Endothelial cell of umbilical vein (primary cell): ENCODE measurements at regions not wholly inside any gene's neighbourhood (a gene's known extent, or its start where the extent isn't known, plus 50 kb on each side); places are given as distances from the start of the nearest gene placed in this dataset.

Source experiments
- BruUV-seq: library from RNA; stranded (reverse); fragments of 400-500 nt; replicated peaks from 2 replicates; lab custom pipeline; 2021; lab: Mats Ljungman, UMichigan
- CTCF ChIA-PET: fragments of 300-600, 350-600 bp; sonication (Branson Sonifier 250); formaldehyde crosslinking; loops from one replicate; lab custom pipeline; 2021; ENCODE audit warnings: antibody characterized with exemption, inconsistent platforms; lab: Charles Lee
- POLR2A ChIA-PET: fragments of 300-600, 350-600 bp; sonication (Branson Sonifier 250); formaldehyde crosslinking; loops from one replicate; lab custom pipeline; 2021; ENCODE audit warnings: antibody characterized with exemption, inconsistent platforms; lab: Charles Lee
- DNase-seq: peaks from one replicate; pipeline ENCODE4 v3.0.0-alpha.2; 2011; ENCODE audit warnings: low read depth, low spot score
- FAIRE-seq: peaks from 2 replicates; lab custom pipeline; 2011; peaks lifted over from hg19 to GRCh38; lab: Jason Lieb, UNC
- H2AFZ ChIP-seq: 2 replicates; pipeline ENCODE4 v1.6.0; 2012; ENCODE audit warnings: low read depth, low read length, control low read depth, inconsistent platforms
- H3K27ac ChIP-seq: 2 replicates; pipeline ENCODE4 v1.5.1; 2011; ENCODE audit warnings: low read depth, mild to moderate bottlenecking, control low read depth, low read length, moderate library complexity; ENCODE audit not compliant: insufficient read depth
- H3K27me3 ChIP-seq, 2 experiments: 2 replicates each; pipeline versions ENCODE4 v1.6.0 to v1.6.1; 2011; ENCODE audit warnings: low read length in 2 of 2, mixed read lengths in 1 of 2; ENCODE audit not compliant: control insufficient read depth in 2 of 2, insufficient read depth in 2 of 2
- H3K36me3 ChIP-seq, 2 experiments: 2 replicates in 1 of 2; 3 replicates in 1 of 2; pipeline ENCODE4 v1.5.1; 2011; ENCODE audit warnings: low read length in 2 of 2, mild to moderate bottlenecking in 1 of 2, moderate library complexity in 1 of 2; ENCODE audit not compliant: control insufficient read depth in 2 of 2, insufficient read depth in 2 of 2; ENCODE audit errors: extremely low read depth in 1 of 2
- H3K4me1 ChIP-seq: 3 replicates; pipeline ENCODE4 v1.5.1; 2011; ENCODE audit warnings: mild to moderate bottlenecking, low read length; ENCODE audit not compliant: control insufficient read depth, insufficient read depth; ENCODE audit errors: extremely low read depth
- H3K4me2 ChIP-seq: 2 replicates; pipeline ENCODE4 v1.6.1; 2011; ENCODE audit warnings: low read length, control low read depth, mixed read lengths; ENCODE audit not compliant: insufficient read depth
- H3K4me3 ChIP-seq, 3 experiments: fragments of 200-600 bp in 1 of 3; sonication (generic), shearing (Covaris generic) in 1 of 3; replicated peaks in 1 of 3; 2 replicates each; pipeline ENCODE4 v1.5.1; 2011 to 2016; ENCODE audit warnings: control low read depth in 3 of 3, low read length in 3 of 3, mild to moderate bottlenecking in 2 of 3, inconsistent platforms in 1 of 3, low read depth in 1 of 3, moderate library complexity in 1 of 3; ENCODE audit not compliant: insufficient read depth in 1 of 3
- H3K79me2 ChIP-seq: 2 replicates; pipeline ENCODE4 v1.6.0; 2012; ENCODE audit warnings: low read length, inconsistent platforms; ENCODE audit not compliant: control insufficient read depth, insufficient read depth
- H3K9ac ChIP-seq: replicated peaks from 2 replicates; pipeline ENCODE3; 2011; ENCODE audit warnings: low read length, control low read depth; ENCODE audit not compliant: insufficient read depth; ENCODE audit errors: extremely low read depth
- H3K9me1 ChIP-seq: replicated peaks from 3 replicates; pipeline ENCODE4 v1.6.0; 2011; ENCODE audit warnings: mild to moderate bottlenecking, low read length; ENCODE audit not compliant: control insufficient read depth, insufficient read depth; ENCODE audit errors: extremely low read depth
- H3K9me3 ChIP-seq: replicated peaks from 2 replicates; pipeline ENCODE4 v1.5.1; 2012; ENCODE audit warnings: low read length, inconsistent platforms; ENCODE audit not compliant: control insufficient read depth, insufficient read depth
- H4K20me1 ChIP-seq: replicated peaks from 2 replicates; pipeline ENCODE3; 2011; ENCODE audit warnings: mild to moderate bottlenecking, low read length; ENCODE audit not compliant: control insufficient read depth, insufficient read depth; ENCODE audit errors: extremely low read depth
- EZH2 ChIP-seq: IDR thresholded peaks from 2 replicates; pipeline ENCODE4 v1.6.1; 2012; ENCODE audit warnings: borderline replicate concordance, low read depth, mild to moderate bottlenecking, moderate library complexity, low read length, inconsistent platforms; ENCODE audit not compliant: severe bottlenecking
- FOS ChIP-seq: IDR thresholded peaks from 2 replicates; pipeline ENCODE4 v1.6.1; 2011; ENCODE audit warnings: mild to moderate bottlenecking, low read length, moderate library complexity, borderline replicate concordance; ENCODE audit not compliant: insufficient read depth
- GATA2 ChIP-seq: IDR thresholded peaks from 2 replicates; pipeline ENCODE4 v1.7.0; 2011; ENCODE audit warnings: low read depth, mild to moderate bottlenecking, moderate library complexity, mixed read lengths, low read length; ENCODE audit not compliant: insufficient read length, insufficient read depth
- JUN ChIP-seq: IDR thresholded peaks from 2 replicates; pipeline ENCODE4 v1.6.1; 2011; ENCODE audit warnings: borderline replicate concordance, low read depth; ENCODE audit not compliant: insufficient read length, insufficient read depth
- MYC ChIP-seq: IDR thresholded peaks from one replicate; pipeline ENCODE4 v1.6.1; 2011; ENCODE audit warnings: mild to moderate bottlenecking, low read depth, low read length
- POLR2A ChIP-seq: IDR thresholded peaks from 2 replicates; pipeline ENCODE4 v1.6.1; 2012; ENCODE audit warnings: low read depth, mild to moderate bottlenecking, control low read depth, low read length
- POLR2AphosphoS5 ChIP-seq: IDR thresholded peaks from 2 replicates; pipeline ENCODE4 v1.6.1; 2012; ENCODE audit warnings: low read depth, mild to moderate bottlenecking, control low read depth, low read length, moderate library complexity; ENCODE audit not compliant: insufficient read depth
- dilution Hi-C: fragments of 300-500 bp; cut with MboI; formaldehyde crosslinking; loops from one replicate; pipeline ENCODE4 v1.15.0; 2019; ENCODE audit warnings: low sequenced_read_pairs; ENCODE audit not compliant: extremely low pct_ligation_motif_present
- intact Hi-C: fragments of 100-400 bp; cut with micrococcal nuclease; formaldehyde crosslinking; loops from one replicate; pipeline ENCODE4 v1.10.0; 2022
- TF ChIP-seq, protein P1 (sequence below), 2 donors: IDR thresholded peaks; 1 replicate in 1 of 2; 2 replicates in 1 of 2; pipeline ENCODE4 v1.5.1; 2011; ENCODE audit warnings: low read length in 2 of 2, mild to moderate bottlenecking in 2 of 2, moderate library complexity in 2 of 2, control low read depth in 1 of 2, inconsistent platforms in 1 of 2, low read depth in 1 of 2; ENCODE audit not compliant: insufficient read depth in 1 of 2; ENCODE audit errors: extremely low read depth in 1 of 2
- TF ChIP-seq, protein P2 (sequence below): IDR thresholded peaks from 2 replicates; pipeline ENCODE4 v1.6.1; 2011; ENCODE audit not compliant: insufficient read depth, insufficient read length

DNA sequence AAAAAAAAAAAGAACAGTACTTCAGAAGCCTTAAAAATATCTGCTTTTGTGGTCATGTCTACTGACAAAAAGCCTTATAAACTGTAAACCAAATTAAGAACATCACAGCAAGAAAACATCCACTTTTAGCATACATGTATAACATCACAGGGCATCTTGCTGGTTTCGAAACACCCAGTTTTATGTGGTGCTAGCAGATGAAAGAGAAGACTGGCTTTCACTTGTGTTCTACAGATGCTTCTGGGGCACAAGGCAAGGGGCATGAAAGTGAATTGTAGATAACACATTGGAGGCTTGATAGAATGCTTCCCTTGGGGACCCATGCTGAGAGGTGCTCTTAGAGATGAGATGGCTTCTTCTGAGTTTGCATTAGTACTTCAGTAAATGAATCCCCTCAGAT lies 543.7 kb upstream of the PKN2 start:
- Histone ChIP-seq H3K79me2 (no peaks in the 10 kb centered on the region), H2AFZ (no peak overlapping the region), H3K36me3 (no peaks in the 10 kb centered on the region), H3K9me3 (no peaks in the 10 kb centered on the region), H3K4me3 (no peak overlapping the region), H4K20me1 (no peaks in the 10 kb centered on the region), H3K27ac (no peak overlapping the region), H3K4me1 (no peaks in the 10 kb centered on the region), H3K27me3 (peaks cover 0 to 2% of the 10 kb centered on the region in 2 experiments), H3K9me1 (no peaks in the 10 kb centered on the region), H3K4me2 (no peak overlapping the region), H3K9ac (no peak overlapping the region)
- no peak for DNase-seq
- POLR2A ChIA-PET = no interaction called here
- intact Hi-C loops = no loop called here
- no TSS peak for BruUV-seq
- dilution Hi-C loops = no loop called here
- CTCF ChIA-PET = interaction anchor here (1.3 kb wide), 1 partner anchor 9 kb away, joined by 3 read pairs; no protein-coding TSS in a partner anchor
- TF ChIP-seq, protein P1, sequence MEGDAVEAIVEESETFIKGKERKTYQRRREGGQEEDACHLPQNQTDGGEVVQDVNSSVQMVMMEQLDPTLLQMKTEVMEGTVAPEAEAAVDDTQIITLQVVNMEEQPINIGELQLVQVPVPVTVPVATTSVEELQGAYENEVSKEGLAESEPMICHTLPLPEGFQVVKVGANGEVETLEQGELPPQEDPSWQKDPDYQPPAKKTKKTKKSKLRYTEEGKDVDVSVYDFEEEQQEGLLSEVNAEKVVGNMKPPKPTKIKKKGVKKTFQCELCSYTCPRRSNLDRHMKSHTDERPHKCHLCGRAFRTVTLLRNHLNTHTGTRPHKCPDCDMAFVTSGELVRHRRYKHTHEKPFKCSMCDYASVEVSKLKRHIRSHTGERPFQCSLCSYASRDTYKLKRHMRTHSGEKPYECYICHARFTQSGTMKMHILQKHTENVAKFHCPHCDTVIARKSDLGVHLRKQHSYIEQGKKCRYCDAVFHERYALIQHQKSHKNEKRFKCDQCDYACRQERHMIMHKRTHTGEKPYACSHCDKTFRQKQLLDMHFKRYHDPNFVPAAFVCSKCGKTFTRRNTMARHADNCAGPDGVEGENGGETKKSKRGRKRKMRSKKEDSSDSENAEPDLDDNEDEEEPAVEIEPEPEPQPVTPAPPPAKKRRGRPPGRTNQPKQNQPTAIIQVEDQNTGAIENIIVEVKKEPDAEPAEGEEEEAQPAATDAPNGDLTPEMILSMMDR (IDR thresholded peaks at IDR 0.05; ENCODE audit: extremely low read depth in 1 of 2, insufficient read depth in 1 of 2, low read depth in 1 of 2, low read length in 2 of 2) = no peak
- no peak for TF ChIP-seq GATA2
- no peak for TF ChIP-seq POLR2AphosphoS5
- TF ChIP-seq FOS = no peak
- TF ChIP-seq, protein P2, sequence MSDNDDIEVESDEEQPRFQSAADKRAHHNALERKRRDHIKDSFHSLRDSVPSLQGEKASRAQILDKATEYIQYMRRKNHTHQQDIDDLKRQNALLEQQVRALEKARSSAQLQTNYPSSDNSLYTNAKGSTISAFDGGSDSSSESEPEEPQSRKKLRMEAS = no peak
- no peak for TF ChIP-seq POLR2A
- no peak for TF ChIP-seq MYC
- TF ChIP-seq EZH2 = no peak
- TF ChIP-seq JUN = no peak
- no peak for FAIRE-seq
